ENCODE measurements at regions not wholly inside any gene's neighbourhood (a gene's known extent, or its start where the extent isn't known, plus 50 kb on each side); places are given as distances from the start of the nearest gene placed in this dataset.

- H3K27ac ChIP-seq, result no peak overlapping the region
- TF ChIP-seq, protein P1, sequence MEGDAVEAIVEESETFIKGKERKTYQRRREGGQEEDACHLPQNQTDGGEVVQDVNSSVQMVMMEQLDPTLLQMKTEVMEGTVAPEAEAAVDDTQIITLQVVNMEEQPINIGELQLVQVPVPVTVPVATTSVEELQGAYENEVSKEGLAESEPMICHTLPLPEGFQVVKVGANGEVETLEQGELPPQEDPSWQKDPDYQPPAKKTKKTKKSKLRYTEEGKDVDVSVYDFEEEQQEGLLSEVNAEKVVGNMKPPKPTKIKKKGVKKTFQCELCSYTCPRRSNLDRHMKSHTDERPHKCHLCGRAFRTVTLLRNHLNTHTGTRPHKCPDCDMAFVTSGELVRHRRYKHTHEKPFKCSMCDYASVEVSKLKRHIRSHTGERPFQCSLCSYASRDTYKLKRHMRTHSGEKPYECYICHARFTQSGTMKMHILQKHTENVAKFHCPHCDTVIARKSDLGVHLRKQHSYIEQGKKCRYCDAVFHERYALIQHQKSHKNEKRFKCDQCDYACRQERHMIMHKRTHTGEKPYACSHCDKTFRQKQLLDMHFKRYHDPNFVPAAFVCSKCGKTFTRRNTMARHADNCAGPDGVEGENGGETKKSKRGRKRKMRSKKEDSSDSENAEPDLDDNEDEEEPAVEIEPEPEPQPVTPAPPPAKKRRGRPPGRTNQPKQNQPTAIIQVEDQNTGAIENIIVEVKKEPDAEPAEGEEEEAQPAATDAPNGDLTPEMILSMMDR (conservative IDR thresholded peaks at IDR 0.05), result no peak
- no peak for TF ChIP-seq ZFX (IDR thresholded peaks at IDR 0.05)
These were observed 630.7 kb upstream of the GCFC2 start for GRCh38 chr2:76341439-76341838.

DNA sequence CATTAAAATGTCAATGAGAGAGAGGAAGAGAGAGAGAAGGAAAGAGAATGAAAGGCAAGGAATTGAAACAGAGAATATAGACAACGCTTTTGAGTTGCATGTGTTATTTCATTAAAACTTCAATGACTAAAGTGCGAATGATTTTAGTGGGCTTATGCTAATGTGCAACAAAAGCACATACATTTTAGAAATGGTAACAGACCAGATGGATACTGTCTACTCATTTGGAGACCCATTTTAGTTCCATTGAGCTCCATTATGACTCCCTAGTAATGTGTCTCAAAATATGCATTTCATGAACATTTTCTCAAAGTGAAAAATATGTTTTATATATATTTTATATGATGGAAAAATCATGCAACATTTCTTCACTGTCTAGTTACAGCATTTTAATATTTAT lies 622.2 kb upstream of the GCFC2 start:
- TF ChIP-seq, protein P1 (conservative IDR thresholded peaks at IDR 0.05), result no peak
- TF ChIP-seq ZFX (IDR thresholded peaks at IDR 0.05), result no peak
- H3K27ac ChIP-seq, result no peak overlapping the region

- TF ChIP-seq ZFX (IDR thresholded peaks at IDR 0.05), result no peak
- H3K27ac ChIP-seq, result no peak overlapping the region
These were observed 620.1 kb upstream of the GCFC2 start for GRCh38 chr2:76330865-76331264.

- TF ChIP-seq, protein P1 (conservative IDR thresholded peaks at IDR 0.05), result no peak
- H3K27ac ChIP-seq, result no peak overlapping the region
These were observed 615.9 kb upstream of the GCFC2 start for GRCh38 chr2:76326636-76327035.

GRCh38 chr2:76323381-76323780 lies 612.7 kb upstream of the GCFC2 start:
- H3K27ac ChIP-seq, result no peak overlapping the region
- TF ChIP-seq, protein P1 (conservative IDR thresholded peaks at IDR 0.05), result no peak
- TF ChIP-seq ZFX (IDR thresholded peaks at IDR 0.05), result no peak

- H3K27ac ChIP-seq, result no peak overlapping the region
- no peak for TF ChIP-seq ZFX (IDR thresholded peaks at IDR 0.05)
- TF ChIP-seq, protein P1 (conservative IDR thresholded peaks at IDR 0.05), result no peak
These were observed 610.0 kb upstream of the GCFC2 start for GRCh38 chr2:76320716-76321115.

DNA sequence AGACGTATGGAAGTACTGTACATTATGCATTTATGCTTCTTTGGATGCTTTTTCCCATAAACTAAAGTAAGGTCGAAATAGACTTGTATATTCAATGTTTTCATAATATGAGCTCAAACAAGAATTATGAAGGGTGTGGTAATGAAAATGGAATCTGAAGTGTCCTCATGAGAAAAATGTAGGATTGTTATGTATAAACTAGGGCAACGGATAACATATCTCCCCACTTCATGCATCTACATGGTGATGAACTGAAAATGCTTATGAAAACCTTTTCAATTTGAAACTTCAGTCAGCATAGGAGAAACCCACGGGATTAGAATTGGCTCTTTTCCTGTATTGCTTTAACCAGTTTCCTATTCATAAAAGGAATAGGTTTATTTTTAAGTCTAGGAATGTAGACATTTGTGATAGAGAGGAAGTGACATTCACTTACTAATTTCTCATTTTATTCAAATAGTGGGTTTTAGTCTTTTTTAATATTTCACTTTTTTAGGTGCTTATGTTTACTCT lies 608.2 kb upstream of the GCFC2 start:
- H3K27ac ChIP-seq, result no peak overlapping the region
- no peak for TF ChIP-seq ZFX (IDR thresholded peaks at IDR 0.05)
- TF ChIP-seq, protein P1 (conservative IDR thresholded peaks at IDR 0.05), result no peak

- no peak for TF ChIP-seq ZFX (IDR thresholded peaks at IDR 0.05)
- no peak overlapping the region for H3K27ac ChIP-seq
These were observed 606.0 kb upstream of the GCFC2 start for GRCh38 chr2:76316691-76317090.

Data from C4-2B (cell line).